RWPE2 (cell line): ENCODE measurements at regions not wholly inside any gene's neighbourhood (a gene's known extent, or its start where the extent isn't known, plus 50 kb on each side); places are given as distances from the start of the nearest gene placed in this dataset.

ENCODE experiments used
- ATAC-seq: fragments of 200-7000 bp; cut with Tn5 transposase; 3 replicates; pipeline ENCODE4 v1.9.1; 2021; ENCODE audit warnings: low read depth
- DNase-seq: peaks from one replicate; pipeline ENCODE4 v3.0.0-alpha.2; 2020; ENCODE audit warnings: low spot score
- H3K27ac ChIP-seq: fragments of 450-650 bp; 2 replicates; pipeline ENCODE4 v1.5.1; 2017; ENCODE audit warnings: mild to moderate bottlenecking; ENCODE audit not compliant: poor library complexity, severe bottlenecking
- H3K27me3 ChIP-seq: fragments of 250-450 bp; sonication (Bioruptor Pico); 2 replicates; pipeline ENCODE4 v1.5.1; 2021; ENCODE audit warnings: mild to moderate bottlenecking, moderate library complexity; ENCODE audit not compliant: insufficient read depth, poor library complexity, severe bottlenecking
- H3K36me3 ChIP-seq: fragments of 250-450 bp; sonication (Bioruptor Pico); 2 replicates; pipeline ENCODE4 v1.5.1; 2020; ENCODE audit warnings: low read depth, mild to moderate bottlenecking, moderate library complexity
- H3K4me1 ChIP-seq: fragments of 250-450 bp; sonication (Bioruptor Pico); 2 replicates; pipeline ENCODE4 v1.5.1; 2021; ENCODE audit warnings: mild to moderate bottlenecking, moderate library complexity; ENCODE audit not compliant: insufficient read depth, poor library complexity, severe bottlenecking
- H3K4me3 ChIP-seq: fragments of 250-450 bp; sonication (Bioruptor Pico); 2 replicates; pipeline ENCODE4 v1.5.1; 2021; ENCODE audit warnings: mild to moderate bottlenecking, moderate library complexity; ENCODE audit not compliant: severe bottlenecking
- H3K9me3 ChIP-seq: fragments of 250-450 bp; sonication (Bioruptor Pico); 2 replicates; pipeline ENCODE4 v1.5.1; 2021; ENCODE audit warnings: mild to moderate bottlenecking, moderate library complexity; ENCODE audit not compliant: severe bottlenecking
- CTCF ChIP-seq: fragments of 450-650 bp; IDR thresholded peaks from one replicate; pipeline ENCODE4 v1.5.1; 2017; ENCODE audit warnings: mild to moderate bottlenecking, moderate library complexity; ENCODE audit not compliant: poor library complexity, severe bottlenecking

GRCh38 chr6:21506126-21506525 is 87.4 kb upstream of the SOX4 start:
- no peaks in the 10 kb centered on the region for H3K9me3 ChIP-seq
- no peak for TF ChIP-seq CTCF
- H3K4me3 ChIP-seq = no peak overlapping the region
- no peak overlapping the region for H3K27ac ChIP-seq
- no peaks in the 10 kb centered on the region for H3K27me3 ChIP-seq
- H3K36me3 ChIP-seq = no peaks in the 10 kb centered on the region
- H3K4me1 ChIP-seq = peaks cover 11% of the 10 kb centered on the region
- DNase-seq (no peak), ATAC-seq (peak; percentile 10; the same call in 1 of the 3 replicates)

GRCh38 chr6:21507811-21508210 is 85.7 kb upstream of the SOX4 start:
- no peaks in the 10 kb centered on the region for H3K36me3 ChIP-seq
- no peak overlapping the region for H3K4me3 ChIP-seq
- no peak for TF ChIP-seq CTCF
- ATAC-seq (no peak), DNase-seq (no peak)
- H3K9me3 ChIP-seq = no peaks in the 10 kb centered on the region
- H3K27me3 ChIP-seq = no peaks in the 10 kb centered on the region
- H3K4me1 ChIP-seq = peaks cover 11% of the 10 kb centered on the region
- H3K27ac ChIP-seq = no peak overlapping the region

- no peaks in the 10 kb centered on the region for H3K36me3 ChIP-seq
- H3K27me3 ChIP-seq = no peaks in the 10 kb centered on the region
- H3K4me1 ChIP-seq = peaks cover 11% of the 10 kb centered on the region
- no peak overlapping the region for H3K4me3 ChIP-seq
- H3K9me3 ChIP-seq = no peaks in the 10 kb centered on the region
- TF ChIP-seq CTCF = no peak
- H3K27ac ChIP-seq = no peak overlapping the region
- DNase-seq (no peak), ATAC-seq (no peak)
Measured at GRCh38 chr6:21508753-21509152, 84.8 kb upstream of the SOX4 start.

GRCh38 chr6:21511891-21512550 is 81.5 kb upstream of the SOX4 start:
- ATAC-seq (no peak), DNase-seq (no peak)
- Histone ChIP-seq H3K27ac (no peak overlapping the region), H3K9me3 (no peaks in the 10 kb centered on the region), H3K36me3 (no peaks in the 10 kb centered on the region), H3K4me1 (no peaks in the 10 kb centered on the region), H3K27me3 (no peaks in the 10 kb centered on the region), H3K4me3 (no peak overlapping the region)
- no peak for TF ChIP-seq CTCF

- H3K4me1 ChIP-seq = no peaks in the 10 kb centered on the region
- ATAC-seq (no peak), DNase-seq (no peak)
- H3K36me3 ChIP-seq = no peaks in the 10 kb centered on the region
- no peaks in the 10 kb centered on the region for H3K9me3 ChIP-seq
- H3K27me3 ChIP-seq = no peaks in the 10 kb centered on the region
- TF ChIP-seq CTCF = no peak
- H3K27ac ChIP-seq = no peak overlapping the region
- no peak overlapping the region for H3K4me3 ChIP-seq
Measured at GRCh38 chr6:21514288-21514687, 79.3 kb upstream of the SOX4 start.
